ENCODE measurements at regions not wholly inside any gene's neighbourhood (a gene's known extent, or its start where the extent isn't known, plus 50 kb on each side); places are given as distances from the start of the nearest gene placed in this dataset.

DNA sequence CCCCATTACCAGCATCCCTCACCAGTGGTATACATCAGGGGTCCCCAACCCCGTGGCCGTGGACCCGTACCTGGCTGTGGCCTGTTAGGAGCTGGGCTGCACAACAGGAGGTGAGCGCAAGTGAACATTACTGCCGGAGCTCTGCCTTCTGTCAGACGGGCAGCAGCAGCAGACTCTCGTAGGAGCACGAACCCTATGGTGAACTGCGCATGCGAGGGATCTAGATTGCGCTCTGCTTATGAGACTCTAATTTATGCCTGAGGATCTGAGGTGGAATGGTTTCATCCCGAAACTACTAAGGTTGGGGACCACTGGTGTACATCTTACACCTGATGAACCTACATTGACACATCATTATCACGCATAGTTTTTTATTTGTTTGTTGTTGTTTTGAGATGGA lies 52.8 kb upstream of the DHX15 start:
- no peak for DNase-seq (ENCODE audit: low read depth in 2 of 2)

DNA sequence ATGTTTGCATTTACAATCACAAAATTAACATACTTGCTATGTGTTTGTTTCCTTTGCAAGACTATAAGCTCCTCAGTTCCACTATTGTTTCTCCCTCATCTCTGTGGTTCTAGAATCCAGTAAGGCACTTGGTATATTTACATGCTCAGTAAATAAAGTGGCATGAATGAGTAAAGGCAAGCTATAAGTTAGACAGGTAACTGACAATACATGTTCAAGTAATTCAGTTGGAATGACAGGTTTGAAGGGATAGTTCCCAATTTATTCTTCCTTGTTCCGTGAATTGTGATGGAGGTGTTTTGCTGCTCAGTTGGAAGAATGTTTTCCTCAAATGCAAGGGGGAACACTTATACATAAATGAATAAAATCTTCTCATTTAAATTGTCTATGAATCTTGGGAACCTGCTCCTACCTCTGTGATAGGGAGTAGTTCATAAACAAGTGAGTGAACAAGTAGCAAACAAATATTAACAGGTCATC lies 54.1 kb upstream of the DHX15 start:
- no peak for DNase-seq (ENCODE audit: low read depth in 2 of 2)

DNA sequence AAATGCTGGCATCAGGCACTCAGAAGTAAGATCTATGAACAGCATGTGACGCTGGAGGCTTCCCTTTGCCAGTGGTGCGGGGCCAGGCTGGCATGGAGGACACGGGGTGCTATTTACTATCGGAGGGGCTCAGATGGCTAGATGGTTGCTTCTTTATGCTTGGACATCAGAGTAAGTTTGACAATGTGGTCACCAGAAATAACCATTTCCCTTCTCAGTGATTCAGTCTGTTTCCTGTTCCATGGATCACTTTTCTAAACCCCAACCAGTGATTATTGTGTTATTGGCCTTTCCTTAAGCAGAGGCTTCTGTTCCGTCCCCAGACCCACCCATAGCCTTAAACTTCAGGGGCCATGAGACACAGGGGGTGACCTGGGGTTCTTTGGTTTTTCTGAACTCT lies 55.4 kb upstream of the DHX15 start:
- no peak for DNase-seq (ENCODE audit: low read depth in 2 of 2)

DNA sequence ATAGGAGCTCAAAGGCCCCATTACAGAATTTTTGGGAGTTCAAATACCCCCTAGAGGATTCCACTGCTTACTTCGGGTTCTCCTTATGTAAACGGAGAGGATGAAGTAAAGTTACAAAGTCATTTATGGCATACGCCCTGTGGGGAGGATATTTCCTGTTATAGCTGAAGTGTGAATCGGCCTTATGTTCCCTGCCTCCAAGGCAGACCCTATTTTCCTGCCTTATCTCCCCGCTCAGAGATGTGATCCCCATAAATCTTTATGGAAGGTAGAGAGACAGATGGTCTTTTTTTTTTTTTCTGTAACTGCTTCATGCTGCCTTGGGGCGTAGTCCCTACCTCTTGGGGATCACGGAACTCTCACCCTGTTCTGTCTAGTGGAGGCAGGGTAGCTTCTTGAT lies 56.0 kb upstream of the DHX15 start:
- no peak for DNase-seq (ENCODE audit: low read depth in 2 of 2)

DNA sequence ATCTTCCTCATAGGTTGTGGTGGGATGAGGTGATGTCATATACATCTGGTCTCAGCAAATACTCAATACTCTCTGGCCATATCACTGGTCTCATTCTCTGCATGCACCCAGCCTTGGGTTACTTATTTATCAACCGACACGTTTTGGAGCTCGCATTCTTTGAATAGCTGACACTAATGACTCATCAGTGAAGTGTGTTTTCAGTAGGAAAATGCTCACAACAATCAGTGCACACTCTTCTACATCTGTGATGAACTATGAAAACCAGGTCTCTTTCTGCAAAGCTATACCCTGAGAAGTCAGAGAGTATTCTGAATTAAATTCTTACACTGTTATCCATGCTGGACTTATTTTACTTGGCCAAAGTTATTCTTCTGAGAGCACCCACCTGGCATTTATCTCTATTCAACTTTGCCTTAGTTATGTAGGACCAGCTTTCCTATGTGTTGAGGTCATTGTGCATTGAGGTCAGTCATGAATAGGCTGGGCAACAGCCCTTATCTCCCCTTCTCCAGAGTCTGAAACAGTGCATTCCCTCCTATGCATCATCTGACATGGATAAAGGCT lies 58.7 kb upstream of the DHX15 start:
- DNase-seq (ENCODE audit: low read depth in 2 of 2) = peak; percentile 57 to 62

DNA sequence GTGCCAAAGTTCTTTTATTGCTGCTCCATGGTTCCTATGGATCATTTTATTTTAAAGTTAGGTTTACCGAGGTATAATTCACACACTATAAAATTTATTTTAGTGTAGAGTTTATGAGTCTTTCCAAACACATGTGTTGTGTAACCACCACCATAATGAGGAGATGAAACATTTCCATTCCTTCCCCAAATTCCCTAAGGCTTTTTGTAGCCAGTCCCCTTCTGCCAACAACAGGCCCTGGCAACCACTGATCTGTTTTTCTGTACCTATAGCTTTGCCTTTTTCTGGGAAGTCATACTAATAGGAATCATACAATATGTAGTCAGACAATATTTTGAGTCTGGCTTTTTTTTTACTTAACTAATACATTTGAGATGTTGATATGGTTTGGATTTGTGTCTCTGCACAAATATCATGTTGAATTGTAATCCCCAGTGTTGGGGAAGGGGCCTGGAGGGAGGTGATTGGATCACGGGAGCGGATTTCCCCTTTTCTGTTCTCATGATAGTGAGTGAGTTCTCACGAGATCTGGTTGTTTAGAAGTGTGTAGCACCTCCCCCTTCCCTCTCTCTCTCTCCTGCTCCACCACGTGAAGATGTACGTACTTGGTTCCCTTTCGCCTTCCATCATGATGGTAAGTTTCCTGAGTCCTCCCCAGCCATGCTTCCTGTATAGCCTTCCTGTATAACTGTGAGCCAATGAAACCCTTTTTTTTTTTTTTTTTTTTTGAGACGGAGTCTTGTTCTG lies 59.6 kb upstream of the DHX15 start:
- DNase-seq (ENCODE audit: low read depth in 2 of 2) = no peak

DNA sequence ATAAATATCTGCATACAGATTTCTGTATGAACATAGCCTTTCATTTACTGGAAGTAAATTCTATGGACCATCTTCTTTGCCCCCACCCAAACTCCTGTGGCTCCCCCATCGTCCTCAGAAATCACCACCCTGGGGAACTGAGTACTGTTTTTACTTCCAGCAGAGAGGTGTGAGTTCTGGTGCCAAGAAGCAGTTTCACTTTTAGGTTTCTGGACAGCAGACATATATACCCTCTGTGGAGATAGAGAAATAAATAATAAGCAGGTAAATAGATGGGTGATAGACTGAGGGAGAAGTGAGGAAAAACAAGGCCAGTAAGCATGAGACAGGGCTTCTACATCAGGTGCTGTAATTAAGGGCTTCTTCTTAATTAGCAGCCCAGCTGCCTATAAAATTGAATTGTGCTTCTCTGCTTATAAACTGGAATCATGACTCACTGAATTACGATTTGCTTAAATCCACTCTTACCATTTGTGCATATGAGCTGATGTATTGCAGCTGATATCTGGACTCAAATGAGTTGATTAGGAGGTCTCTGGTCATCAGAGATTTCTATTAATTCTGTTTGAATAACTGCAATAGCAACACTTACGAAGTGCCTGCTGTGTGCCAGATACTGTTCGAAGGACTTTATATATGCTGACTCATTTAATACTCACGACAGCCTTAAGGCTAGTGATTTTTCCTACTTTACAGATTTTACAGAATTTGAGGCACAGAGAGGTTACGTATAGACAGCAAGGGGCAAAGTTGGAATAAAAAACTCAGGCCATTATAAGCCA lies 60.8 kb upstream of the DHX15 start:
- DNase-seq (ENCODE audit: low read depth in 2 of 2) = no peak

DNA sequence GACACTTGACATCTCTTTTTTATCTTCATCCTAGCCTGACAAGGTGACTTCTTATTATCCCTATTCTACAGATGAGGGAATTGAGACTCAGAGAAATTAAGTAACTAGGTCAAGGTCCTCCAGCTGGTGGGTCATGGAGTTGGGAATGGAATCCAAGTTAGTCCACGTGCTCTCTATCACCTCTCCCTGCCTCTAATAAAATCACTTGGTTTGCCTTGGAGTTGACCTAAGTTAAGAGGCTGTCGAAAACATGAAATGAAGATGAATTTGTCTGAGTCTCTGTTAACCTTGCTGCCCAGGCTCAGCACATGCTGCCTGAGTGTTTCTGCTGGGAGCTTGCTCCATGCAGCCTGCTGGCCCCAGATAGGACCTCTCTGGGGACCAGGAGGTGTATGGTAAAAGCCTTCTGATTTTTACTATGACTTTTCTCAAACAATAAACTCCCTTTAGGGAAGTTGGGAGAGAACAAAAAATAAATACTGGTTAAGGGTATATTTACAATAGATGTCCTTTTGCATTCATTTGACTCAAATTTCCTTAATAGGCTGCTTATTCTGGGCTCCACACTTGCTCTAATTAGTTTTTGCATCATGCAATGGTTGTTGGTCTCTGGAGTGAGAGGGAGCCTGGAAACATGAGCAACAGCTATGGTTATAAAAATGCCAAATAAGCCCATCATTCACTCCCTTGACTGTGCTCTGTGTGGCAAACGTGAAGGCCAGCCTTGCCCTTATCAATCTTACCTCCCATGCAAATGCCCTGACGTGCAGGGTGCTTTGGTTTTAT lies 61.6 kb upstream of the DHX15 start:
- DNase-seq (ENCODE audit: low read depth in 2 of 2) = no peak

DNA sequence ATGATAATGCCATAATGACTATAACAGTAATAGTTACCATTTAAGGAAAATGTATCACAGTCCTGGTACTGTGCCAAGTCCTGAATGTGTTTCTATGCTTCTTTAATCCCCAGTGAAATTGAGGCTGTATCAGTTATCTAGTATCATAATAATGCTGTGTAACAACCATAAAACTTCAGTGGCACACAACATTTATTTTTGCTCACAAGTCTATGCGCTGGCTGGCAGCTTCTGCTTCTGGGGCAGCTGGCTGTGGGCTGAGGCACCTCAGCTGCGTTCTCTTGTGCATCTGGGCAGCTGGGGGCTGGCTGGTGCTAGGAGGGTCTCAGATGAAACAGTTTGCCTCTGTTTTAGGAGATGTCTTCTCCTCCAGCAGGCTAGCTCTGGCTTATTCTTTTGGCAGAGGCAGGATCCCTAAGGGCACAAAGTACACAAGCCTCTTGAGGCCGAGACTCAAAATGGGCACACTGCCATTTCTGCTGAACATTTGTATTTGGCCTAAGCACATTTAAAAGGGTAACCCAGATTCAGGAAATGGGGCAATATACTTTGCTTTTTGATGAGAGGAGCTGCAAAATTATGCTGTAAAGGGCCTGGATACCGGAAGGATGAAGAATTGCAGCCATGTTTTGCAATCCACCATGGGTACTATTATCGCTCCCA lies 62.6 kb upstream of the DHX15 start:
- no peak for DNase-seq (ENCODE audit: low read depth in 2 of 2)

DNA sequence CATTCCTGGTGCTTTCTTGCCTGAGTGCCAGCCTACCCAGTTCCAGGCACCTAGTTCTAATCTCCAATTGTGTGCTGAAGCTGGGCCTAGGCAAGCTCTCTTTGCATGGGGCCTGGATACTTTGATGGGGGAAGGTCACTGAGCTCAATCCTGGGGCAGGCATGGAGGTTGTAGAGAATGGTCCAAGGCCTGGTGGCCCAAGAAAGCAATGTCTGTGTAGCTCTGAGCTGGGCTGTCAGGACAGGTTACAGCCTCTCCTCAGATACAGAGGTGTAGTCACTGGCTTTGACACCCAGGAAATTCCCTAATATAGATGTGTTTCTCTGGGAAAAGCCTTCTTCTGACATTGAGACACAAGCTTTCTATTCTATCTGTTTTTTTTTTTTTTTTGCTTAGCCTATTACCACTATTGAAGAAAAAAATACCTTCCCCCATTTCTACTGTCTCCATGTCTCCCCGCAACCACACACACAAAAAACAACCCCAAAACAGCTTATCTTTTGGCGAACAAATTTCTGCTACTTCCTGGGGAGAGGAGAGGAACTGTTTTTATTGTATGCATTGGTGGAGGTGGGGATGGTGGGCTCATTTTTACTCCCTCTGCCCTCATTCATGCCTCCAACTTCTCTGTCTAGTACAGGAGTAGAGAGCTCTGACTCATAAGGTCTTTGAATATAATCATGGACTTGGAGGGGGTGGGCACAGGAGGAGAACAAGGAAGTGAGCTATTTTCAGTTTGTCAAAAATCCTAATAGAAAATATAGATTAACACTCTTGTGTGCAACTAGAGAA lies 66.7 kb upstream of the DHX15 start:
- no peak for DNase-seq (ENCODE audit: low read depth in 2 of 2)

DNA sequence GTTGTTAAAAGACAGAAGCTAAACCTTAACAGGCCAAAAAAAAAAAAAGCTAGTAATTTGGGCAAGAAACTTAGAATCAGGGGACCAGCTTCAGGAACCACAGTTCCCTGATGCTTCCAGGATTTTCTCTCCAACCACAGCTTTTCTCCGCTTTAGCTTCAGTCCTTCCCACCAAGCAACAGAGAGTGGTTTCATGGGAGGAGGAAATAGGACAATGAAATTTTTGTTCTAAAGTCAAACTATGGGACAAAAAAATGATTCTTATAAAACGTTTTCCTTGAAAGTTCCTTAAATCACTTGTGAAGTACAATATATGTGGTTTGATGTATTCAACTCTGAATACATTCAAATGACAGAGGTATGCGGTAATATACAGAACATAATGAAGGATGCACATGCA lies 71.0 kb upstream of the DHX15 start:
- no peak for DNase-seq (ENCODE audit: low read depth in 2 of 2)

DNA sequence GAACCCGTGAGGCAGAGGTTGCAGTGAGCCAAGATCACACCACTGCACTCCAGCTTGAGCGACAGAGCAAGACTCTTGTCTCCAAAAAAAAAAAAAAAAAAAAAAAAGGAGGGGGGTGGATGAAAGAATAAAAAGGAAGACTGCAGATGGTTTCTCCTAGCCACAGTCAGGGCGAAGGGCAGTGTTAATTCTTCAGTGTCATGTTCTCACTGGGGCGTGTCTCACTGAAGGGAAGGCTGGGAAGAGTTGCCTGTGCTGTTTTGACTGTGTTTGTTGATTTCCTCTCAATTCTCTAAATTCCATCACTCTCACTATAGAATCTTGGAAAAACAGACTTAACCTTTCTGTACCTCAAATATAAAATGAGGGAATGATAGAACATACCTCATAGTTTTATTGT lies 71.6 kb upstream of the DHX15 start:
- no peak for DNase-seq (ENCODE audit: low read depth in 2 of 2)

DNA sequence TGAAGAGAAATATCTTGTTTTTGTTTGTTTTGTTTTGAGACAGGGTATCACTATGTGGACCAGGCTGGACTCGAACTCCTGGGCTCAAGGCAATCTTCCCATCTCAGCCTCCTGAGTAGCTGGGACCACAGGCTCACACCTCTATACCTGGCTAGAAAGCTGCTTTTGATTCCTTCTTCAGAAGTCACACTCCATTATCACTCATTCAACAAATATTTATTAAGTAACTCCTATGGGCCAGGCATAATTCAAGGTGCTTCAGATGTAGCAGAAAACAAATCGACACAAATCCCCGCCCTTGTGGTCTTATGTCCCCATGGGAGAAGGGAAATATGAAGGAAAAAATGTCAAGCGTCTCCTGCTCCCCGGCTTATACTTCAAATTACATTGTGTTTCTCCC lies 72.6 kb upstream of the DHX15 start:
- DNase-seq (ENCODE audit: low read depth in 2 of 2) = no peak

DNA sequence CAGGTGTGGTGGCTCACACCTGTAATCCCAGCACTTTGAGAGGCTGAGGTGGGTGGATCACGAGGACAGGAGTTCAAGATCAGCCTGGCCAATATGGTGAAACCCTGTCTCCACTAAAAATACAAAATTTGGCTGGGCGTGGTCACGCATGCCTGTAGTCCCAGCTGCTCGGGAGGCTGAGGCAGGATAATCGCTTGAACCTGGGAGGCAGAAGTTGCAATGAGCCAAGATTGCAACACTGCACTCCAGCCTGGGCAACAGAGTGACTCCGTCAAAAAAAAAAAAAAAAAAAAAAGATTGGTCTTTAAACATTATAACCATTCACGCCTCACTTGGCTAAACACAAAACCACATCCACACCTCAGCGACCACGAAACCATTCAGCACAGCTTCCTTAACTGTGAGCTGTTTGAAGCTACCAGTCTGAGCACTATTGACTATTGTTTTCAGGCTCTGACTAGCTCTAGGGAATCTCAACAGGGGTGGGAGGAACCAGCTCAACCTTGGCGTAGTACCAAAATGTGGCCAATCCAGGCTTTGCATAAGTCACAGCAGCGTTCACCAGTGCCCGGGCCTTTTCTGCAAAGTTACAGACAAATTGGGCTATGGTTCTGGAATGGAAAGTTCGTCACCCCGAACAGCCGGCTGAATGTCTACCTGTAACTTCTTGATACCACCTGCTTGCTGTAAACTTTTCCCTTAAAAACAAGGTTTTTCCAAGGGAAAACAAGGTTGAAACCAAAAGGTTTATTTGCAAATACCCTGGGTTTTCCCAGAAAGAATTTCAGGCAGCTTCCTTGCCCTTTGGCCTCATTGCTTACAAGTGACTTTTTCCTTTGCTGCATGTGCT lies 73.6 kb upstream of the DHX15 start:
- DNase-seq (ENCODE audit: low read depth in 2 of 2) = no peak

DNA sequence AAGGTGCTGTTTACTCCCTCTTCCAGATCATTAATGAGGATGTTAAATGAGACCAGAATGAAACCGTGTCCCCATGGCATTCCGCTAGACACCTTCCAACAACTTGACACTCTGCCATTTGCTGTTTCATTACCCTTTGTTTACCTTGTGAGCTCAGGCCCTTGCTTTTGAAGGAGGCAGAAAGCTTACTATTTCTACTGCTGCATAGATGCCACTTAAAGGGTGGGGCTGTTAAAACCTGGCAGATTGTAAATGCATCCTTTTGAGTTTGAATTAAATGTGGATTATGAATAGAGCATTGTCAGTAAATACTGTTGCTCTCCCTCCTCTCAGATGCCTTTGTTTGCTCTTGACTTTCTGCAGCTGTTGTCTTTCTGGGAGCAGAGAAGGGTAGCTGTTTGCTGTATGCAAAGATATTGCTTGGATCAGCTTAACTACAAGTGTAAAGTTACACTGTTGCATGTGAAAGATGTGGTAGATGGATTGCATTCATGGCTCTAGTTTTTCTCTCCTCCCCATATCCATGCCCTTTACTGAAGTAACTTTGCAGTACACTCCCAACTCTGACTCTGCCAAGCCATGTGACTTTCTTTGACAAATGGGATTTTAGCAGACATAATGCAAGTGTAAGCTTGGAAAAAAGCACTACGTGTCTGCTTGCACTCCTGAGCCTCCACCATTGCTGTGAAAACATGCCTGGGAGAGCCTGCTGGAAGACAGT lies 75.0 kb upstream of the DHX15 start:
- DNase-seq (ENCODE audit: low read depth in 2 of 2) = no peak

DNA sequence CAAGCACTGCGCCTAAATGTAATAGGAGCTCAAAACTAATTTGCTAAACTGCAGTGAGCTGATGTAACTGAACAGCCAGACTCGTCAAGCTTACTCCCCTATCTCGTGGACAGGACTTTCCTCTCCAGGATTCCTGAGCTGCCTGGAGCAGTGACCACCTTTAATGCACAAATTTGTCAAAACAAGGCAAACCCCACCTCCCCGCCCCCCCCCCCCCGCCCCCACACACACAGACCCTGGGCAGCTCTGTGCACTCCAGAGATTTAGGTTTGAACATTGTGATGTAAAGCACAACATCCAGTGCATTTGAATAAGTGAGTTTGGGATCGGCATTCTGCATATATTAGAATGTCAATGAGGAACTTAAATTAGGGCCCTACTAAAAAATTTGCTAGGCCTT lies 77.7 kb upstream of the DHX15 start:
- DNase-seq (ENCODE audit: low read depth in 2 of 2) = no peak

DNA sequence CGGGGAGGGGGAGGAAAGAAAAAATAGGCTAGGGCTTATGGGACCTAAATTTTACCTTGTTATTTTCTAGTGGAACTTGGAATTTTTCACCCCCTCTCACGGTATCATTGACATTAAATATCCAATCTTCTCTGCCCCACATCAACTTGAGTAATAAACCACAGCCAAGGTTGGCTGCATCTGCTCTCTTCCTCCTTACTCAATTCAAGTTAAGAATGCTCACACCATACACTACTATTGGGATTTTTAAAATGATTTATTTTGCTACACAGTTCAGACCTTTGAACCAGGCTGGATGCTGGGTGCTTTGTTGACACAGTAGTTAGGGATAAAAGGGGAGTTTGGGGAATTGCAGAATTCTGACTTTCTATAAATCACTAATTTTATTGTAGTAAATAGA lies 78.2 kb upstream of the DHX15 start:
- DNase-seq (ENCODE audit: low read depth in 2 of 2) = no peak

DNA sequence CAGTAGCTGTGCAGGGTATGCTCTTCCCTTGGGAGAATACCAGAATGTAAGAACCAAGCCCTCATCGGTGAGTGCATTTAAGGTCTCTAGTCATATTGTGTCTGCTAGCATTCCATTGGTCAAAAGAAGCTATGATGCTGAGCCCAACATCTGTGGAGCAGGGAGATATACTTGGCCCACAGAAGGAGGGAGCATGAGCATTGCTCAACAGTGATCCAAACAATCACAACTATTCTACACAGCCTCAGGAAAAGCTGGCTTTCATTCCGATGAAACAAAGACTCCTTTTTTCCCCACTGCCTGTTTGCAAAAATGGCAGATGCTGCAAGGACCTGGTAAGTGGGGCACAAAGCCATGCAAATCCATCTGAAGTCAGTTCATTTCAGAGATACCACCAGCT lies 80.6 kb upstream of the DHX15 start:
- peak; percentile 44 to 46 for DNase-seq (ENCODE audit: low read depth in 2 of 2)

DNA sequence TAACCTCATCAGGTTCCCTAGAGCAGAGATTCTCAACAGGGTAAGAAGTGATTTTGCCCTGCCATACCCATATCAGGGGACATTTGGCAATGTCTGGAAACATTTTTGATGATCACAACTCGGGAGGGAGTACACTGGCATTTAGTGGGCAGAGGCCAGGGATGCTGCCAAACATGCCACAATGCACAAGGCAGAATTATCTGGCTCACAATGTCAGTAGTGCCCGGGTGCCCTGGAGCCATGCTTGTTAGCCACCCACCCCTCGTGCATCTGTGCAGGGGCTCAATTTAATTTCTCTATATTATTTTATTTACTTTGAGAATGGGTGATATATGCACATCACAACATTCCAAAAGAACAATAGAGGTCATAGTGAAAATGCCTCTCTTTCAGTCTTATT lies 82.0 kb upstream of the DHX15 start:
- DNase-seq (ENCODE audit: low read depth in 2 of 2) = no peak

Measured in fibroblast of skin of left biceps (primary cell).